ENCODE measurements at regions not wholly inside any gene's neighbourhood (a gene's known extent, or its start where the extent isn't known, plus 50 kb on each side); places are given as distances from the start of the nearest gene placed in this dataset.

DNA sequence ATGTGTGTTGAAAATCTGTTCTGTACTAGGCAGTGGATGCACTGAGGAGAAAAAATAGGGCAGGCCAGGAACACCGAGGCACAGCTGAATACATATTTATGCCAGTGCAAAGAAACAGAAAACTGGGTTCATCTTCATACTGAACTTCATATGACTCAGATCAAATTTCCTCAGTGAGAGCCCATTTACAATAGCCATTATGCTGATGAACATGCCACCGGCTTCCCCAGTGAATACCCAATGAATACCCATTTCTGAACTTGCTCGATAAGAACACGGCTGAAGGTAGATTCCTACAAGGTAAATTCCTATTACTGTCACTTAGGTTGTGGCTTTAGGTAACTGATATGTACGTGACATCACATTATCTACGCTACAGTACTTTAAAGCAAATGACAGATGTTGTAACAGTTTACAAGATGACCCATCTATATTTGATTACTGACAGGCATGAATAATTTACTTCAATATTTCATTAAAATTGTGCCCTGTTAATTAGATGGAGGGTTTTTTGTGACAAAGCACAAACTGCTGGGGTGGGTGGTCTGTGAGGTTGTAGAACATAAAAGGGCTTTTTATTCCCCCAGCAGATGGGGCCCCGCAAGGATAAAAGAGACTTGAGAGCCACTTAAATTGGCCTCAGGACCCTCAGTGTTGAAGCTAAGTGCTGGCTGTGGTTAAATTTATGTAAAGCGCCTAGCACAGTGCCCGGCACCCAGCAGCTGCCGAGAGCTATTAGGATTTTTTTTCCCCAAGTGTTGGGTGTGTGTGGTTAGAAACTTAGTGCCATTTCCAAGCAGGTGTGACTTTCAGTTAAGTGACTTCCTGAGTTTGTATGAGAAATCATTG is 264.5 kb downstream of the CD83 start:
- TF ChIP-seq, protein P1, sequence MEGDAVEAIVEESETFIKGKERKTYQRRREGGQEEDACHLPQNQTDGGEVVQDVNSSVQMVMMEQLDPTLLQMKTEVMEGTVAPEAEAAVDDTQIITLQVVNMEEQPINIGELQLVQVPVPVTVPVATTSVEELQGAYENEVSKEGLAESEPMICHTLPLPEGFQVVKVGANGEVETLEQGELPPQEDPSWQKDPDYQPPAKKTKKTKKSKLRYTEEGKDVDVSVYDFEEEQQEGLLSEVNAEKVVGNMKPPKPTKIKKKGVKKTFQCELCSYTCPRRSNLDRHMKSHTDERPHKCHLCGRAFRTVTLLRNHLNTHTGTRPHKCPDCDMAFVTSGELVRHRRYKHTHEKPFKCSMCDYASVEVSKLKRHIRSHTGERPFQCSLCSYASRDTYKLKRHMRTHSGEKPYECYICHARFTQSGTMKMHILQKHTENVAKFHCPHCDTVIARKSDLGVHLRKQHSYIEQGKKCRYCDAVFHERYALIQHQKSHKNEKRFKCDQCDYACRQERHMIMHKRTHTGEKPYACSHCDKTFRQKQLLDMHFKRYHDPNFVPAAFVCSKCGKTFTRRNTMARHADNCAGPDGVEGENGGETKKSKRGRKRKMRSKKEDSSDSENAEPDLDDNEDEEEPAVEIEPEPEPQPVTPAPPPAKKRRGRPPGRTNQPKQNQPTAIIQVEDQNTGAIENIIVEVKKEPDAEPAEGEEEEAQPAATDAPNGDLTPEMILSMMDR (IDR thresholded peaks at IDR 0.05; ENCODE audit: partially characterized antibody, unreplicated experiment), result no peak
- Mint-ChIP-seq H3K36me3 (ENCODE audit: unreplicated experiment) (no peaks in the 10 kb centered on the region), H3K27me3 (ENCODE audit: unreplicated experiment) (peaks cover 2% of the 10 kb centered on the region), H3K4me3 (ENCODE audit: unreplicated experiment) (no peak overlapping the region), H3K4me1 (ENCODE audit: low read depth, unreplicated experiment) (peaks cover 22% of the 10 kb centered on the region), H3K9me3 (ENCODE audit: unreplicated experiment) (peaks cover 4% of the 10 kb centered on the region), H3K27ac (ENCODE audit: unreplicated experiment) (no peak overlapping the region)
- DNase-seq, result no peak

DNA sequence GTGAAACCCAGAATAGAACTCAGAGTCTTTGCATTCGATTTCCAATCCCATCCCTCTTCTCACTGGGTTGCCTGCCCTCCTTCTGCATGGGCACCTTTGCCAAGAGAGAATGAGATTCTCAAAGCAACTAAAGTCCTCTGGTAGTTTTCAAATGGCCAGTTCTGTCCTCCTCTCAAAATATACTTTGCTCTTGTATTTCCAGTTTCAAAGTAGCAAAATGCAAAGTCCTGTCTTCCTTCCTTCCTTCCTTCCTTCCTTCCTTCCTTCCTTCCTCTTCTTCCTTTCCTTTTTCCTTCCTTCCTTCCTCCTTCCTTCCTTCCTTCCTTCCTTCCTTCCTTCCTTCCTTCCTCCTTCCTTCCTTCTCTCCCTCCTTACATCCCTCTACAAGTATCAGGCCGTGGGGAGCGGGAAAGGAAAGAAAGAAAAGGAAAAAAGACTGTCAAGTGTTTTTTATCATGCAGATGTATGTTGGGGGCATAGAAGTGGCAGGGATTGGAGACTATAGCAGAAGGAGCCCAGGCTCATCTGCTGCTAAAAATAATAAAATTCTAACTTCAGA is 265.2 kb downstream of the CD83 start:
- TF ChIP-seq, protein P1 (IDR thresholded peaks at IDR 0.05; ENCODE audit: partially characterized antibody, unreplicated experiment), result no peak
- no peak overlapping the region for H3K4me3 Mint-ChIP-seq (ENCODE audit: unreplicated experiment)
- H3K27me3 Mint-ChIP-seq (ENCODE audit: unreplicated experiment), result no peaks in the 10 kb centered on the region
- DNase-seq, result no peak
- no peak overlapping the region for H3K27ac Mint-ChIP-seq (ENCODE audit: unreplicated experiment)
- no peaks in the 10 kb centered on the region for H3K36me3 Mint-ChIP-seq (ENCODE audit: unreplicated experiment)
- H3K9me3 Mint-ChIP-seq (ENCODE audit: unreplicated experiment), result peaks cover 4% of the 10 kb centered on the region
- peaks cover 22% of the 10 kb centered on the region for H3K4me1 Mint-ChIP-seq (ENCODE audit: low read depth, unreplicated experiment)

DNA sequence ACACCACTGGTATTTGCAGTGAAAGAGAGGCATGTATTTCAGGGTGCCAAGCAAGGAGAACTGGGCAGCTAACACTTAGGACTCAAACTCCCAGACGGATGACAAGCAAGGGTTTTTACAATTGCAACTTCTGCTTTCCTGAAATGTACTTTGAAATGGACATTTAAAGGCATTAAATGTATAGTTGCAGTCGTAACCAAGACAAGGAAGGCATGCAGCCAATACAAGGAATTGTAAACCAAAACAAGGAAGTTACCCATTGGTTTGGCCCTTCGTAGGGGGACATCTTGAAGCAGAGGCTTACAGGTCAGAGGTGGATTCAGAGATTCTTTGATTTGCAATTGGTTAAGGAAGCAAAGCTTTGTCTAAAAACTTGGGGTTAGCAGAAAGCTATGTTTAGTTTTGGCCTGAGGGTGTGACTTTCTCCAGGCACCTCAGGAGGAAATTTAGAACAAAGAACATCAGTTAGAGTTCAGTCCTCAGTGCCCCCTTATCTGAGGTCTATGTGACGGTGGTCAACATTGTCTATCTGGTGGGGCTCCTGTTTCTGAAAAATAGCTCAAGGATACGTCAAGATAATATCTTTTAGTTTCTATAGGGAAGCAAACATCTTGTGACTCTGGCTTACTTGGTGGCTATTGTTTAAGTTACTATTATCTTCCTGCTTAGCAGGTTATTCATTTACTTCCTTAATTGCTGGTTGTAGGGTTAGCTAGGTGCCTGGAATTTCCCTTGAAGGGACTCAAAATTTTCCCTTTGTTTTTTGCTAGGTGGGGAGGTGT is 266.0 kb downstream of the CD83 start:
- Mint-ChIP-seq H3K27me3 (ENCODE audit: unreplicated experiment) (no peaks in the 10 kb centered on the region), H3K4me3 (ENCODE audit: unreplicated experiment) (no peak overlapping the region), H3K4me1 (ENCODE audit: low read depth, unreplicated experiment) (peaks cover 22% of the 10 kb centered on the region), H3K9me3 (ENCODE audit: unreplicated experiment) (peaks cover 4% of the 10 kb centered on the region), H3K27ac (ENCODE audit: unreplicated experiment) (no peak overlapping the region), H3K36me3 (ENCODE audit: unreplicated experiment) (no peaks in the 10 kb centered on the region)
- TF ChIP-seq, protein P1 (IDR thresholded peaks at IDR 0.05; ENCODE audit: partially characterized antibody, unreplicated experiment), result no peak
- DNase-seq, result no peak

DNA sequence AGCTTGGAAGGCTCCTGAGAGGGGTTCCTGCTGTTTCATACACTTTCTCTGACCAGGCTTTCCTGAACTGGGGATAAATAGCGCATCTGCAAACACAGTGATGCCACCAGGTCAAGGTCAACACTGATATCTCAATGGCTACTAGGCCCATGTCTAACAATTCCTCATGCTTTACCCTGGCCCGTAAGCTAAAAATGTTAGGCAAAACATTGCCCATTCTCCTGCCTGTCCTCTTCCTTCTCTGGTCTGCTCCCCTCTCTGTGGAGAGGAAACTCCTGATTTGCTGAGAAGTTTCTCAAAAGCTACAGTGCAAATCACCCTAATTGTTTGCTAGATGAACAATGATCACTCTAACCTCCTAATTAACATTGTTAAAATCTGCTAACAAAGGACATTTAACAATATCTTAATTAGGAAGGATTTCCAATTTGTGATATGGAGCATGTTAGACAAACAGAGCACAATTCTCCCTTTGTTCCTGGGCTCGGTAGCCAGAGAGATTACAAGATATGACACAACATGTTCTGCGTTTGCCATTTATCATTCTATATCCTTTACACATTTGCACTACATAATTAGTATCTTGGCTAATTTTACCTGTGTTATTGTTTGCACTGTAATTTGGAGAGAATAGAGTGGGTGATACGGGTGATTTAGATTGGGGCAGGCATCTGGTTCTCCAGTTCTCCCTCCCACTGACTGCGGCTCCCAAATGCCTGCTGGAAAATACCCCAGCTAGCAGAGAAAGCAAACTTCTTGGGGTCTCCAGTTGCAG is 266.8 kb downstream of the CD83 start:
- no peak for DNase-seq
- no peaks in the 10 kb centered on the region for H3K36me3 Mint-ChIP-seq (ENCODE audit: unreplicated experiment)
- H3K4me3 Mint-ChIP-seq (ENCODE audit: unreplicated experiment), result no peak overlapping the region

More for the DNA sequence above, 266.8 kb downstream of the CD83 start:
- Mint-ChIP-seq H3K27me3 (ENCODE audit: unreplicated experiment) (no peaks in the 10 kb centered on the region), H3K9me3 (ENCODE audit: unreplicated experiment) (peaks cover 4% of the 10 kb centered on the region), H3K27ac (ENCODE audit: unreplicated experiment) (no peak overlapping the region), H3K4me1 (ENCODE audit: low read depth, unreplicated experiment) (peaks cover 22% of the 10 kb centered on the region)
- TF ChIP-seq, protein P1 (IDR thresholded peaks at IDR 0.05; ENCODE audit: partially characterized antibody, unreplicated experiment), result no peak

Data from glutamatergic neuron (in vitro differentiated cells).